Mucosa of gallbladder (tissue), 1 donor: ENCODE measurements at regions not wholly inside any gene's neighbourhood (a gene's known extent, or its start where the extent isn't known, plus 50 kb on each side); places are given as distances from the start of the nearest gene placed in this dataset.
A peak's percentile ranks its signal among the peaks of the same experiment; 100 is the strongest.

Experiments used
- DNase-seq: peaks from one replicate; pipeline ENCODE4 v3.0.0-alpha.2; 2020; ENCODE audit warnings: low spot score
- donor health status: DM: no; HTN: no; CAD: no.

GRCh38 chr1:30329802-30330557, 393.4 kb downstream of the MATN1 start:
- DNase-seq = peak; percentile 8

GRCh38 chr1:30329263-30329753, 394.1 kb downstream of the MATN1 start:
- no peak for DNase-seq

- DNase-seq = peak; percentile 5
Measured at GRCh38 chr1:30328401-30329262, 394.8 kb downstream of the MATN1 start.

- DNase-seq = no peak
Measured at GRCh38 chr1:30328100-30328370, 395.4 kb downstream of the MATN1 start.

DNA sequence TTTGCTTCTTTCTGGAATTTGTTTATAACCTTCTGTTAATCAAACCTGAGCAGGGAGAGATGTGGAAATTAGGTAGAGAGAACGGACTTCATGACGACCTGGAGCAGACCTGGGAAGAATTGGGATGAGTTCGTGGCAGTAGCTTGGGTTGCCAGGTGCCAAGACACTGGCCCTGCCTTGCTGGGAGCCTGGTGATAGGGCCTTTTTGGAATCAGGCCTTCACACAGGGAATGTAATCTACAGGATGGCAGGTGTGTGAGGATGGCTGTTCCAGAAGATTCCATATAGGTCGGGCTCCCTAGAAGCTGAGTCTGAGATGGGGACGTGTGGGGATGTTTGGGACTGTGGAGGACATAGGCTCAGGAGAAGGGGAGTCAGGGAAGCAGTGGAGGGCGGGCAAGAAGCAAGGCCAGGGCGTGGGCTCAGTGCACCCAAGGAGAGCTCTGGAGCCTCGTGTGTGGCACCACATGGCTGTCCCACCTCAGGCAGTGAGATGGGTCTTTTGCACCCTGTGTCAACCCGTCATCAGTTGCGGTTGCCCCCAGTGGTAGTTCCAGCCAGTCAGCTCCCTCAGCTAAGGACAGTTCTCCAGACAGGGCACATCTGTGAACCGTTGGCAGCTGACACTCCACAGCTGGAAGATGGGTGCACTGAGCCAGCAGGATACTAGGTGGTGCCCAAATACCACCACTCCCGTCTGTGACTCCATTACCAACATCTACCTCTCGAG, 395.9 kb downstream of the MATN1 start:
- peak; percentile 7 for DNase-seq

DNA sequence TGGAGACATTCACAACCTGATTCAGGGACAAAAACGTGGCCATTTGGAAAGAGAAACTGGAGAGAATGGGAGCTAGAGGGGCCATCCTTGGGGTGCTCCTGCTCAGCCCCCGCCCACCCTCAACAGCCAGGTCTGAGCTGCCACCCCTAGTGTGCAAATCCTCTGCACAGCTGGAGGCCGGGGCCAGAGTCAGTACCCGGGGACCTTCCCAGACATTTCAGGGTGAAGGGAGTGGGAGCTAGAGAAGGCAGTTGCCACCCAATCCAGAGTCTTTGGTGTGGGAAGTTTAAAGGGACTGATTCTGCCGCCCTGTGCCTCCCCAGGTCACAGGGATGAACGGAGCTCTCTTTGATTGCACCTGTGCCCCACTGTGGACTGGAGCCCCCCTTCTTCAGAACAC, 397.4 kb downstream of the MATN1 start:
- DNase-seq = no peak

DNA sequence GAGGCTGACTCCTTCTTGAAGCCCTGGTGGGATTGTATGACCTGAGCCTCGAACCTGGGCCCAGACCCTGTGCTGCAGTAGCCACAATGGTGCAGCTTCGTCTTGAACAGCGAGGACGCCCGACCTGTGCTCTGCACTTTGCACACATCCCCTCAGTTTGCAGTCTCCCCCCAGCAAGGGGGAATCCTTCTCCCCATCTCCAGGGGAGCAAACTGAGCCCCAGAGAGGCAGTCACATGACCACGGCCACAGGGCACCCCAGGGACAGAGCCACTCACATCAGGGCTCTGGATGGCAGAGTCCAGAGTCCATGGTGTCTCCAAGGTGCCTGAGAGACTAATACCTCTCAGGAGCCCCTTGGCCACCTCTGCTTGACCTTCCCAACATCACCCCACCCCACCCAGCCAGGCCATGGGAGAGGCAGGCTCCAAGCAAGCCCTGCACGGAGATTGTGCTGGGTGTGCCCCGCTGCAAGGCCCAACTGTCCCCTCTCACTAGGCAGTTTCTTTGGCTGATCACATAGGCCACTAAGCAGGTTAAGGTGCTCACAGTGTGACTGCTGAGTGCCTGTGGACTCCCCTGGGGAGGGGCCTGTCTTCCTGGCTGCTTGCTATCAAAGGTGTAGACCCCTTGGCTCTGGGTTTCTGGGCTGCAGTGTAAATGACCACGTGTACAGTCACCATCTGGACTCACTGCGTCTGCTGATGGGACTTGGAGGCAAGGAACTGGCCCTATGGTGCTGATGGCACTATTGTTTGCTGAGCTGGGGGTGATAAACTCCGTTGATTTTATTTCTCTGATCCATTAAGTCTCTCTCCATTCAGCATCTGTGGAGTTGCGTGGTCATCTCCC, 398.1 kb downstream of the MATN1 start:
- no peak for DNase-seq

GRCh38 chr1:30324251-30325084, 398.9 kb downstream of the MATN1 start:
- DNase-seq = no peak

- DNase-seq = no peak
Measured at GRCh38 chr1:30323841-30324240, 399.5 kb downstream of the MATN1 start.

GRCh38 chr1:30323352-30323751, 400.0 kb downstream of the MATN1 start:
- DNase-seq = no peak

- DNase-seq = no peak
Measured at GRCh38 chr1:30322859-30323257, 400.5 kb downstream of the MATN1 start.

GRCh38 chr1:30321996-30322858, 401.2 kb downstream of the MATN1 start:
- DNase-seq = no peak

- no peak for DNase-seq
Measured at GRCh38 chr1:30321246-30321910, 402.0 kb downstream of the MATN1 start.

GRCh38 chr1:30320581-30320890, 402.8 kb downstream of the MATN1 start:
- DNase-seq = no peak

- DNase-seq = no peak
Measured at GRCh38 chr1:30319765-30320580, 403.4 kb downstream of the MATN1 start.

DNA sequence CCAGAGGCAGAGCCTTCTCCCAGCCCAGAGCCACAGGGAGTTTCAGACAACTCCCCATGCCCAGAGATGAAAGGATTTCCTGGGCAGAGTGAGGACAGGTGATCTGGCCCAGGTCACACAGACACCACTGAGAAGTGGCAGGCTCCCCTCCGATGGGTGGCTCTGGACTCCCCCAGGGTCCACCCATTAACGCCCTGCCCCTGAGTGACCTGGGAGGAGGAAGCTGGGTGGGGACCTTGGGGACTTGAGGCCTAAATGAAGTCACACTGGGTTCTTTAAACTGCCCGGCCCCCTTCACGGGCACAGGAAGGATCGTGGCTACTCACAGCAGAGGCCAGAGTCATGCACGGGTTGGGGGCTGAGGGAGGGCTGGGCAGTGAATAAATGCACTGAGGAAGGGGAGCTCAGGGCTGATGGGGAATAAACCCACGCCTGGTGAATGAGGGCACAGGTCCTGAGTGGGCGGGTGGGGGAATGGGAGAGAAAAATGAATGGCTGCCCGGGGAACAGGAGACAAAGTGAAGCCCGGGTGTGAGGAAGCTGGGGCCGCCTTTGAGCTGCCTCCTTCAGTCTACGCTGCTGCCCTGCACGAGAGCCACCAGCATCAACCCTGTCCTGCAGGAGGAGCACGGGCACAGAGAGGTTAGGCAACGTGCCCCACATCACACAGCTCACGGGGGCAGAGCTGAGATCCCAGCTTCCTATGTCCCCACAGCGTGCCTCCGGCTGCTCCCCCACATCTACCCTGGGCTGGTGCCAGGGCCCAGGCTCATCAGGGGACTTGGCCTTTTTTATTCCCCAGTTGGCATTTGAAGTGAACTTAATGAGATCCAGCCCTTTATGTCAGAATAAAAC, 404.3 kb downstream of the MATN1 start:
- DNase-seq = no peak

DNA sequence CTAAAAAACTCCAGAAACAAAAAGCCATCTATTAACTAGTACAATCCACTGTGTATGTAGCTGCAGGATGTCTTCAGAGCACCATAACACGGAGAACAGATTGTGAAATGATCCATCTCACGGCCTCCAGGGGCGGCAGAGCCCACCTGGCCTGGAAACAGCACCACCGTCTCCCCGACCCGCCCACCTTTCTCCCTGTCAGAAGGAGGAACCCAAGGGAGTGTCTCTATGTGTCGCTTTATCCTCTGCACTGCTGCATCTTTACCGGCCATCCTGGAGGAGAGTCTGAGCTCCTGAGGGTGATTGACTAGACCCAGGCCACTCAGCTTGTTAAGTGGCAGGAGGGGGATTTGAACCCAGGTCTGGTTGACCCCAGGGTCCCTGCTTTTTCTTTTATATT, 405.0 kb downstream of the MATN1 start:
- no peak for DNase-seq
